MV-4-11 (cell line): ENCODE measurements at regions not wholly inside any gene's neighbourhood (a gene's known extent, or its start where the extent isn't known, plus 50 kb on each side); places are given as distances from the start of the nearest gene placed in this dataset.
"Not testable (repeated sequence)": the region's sequence is repeated elsewhere in the genome, so short reads cannot be mapped to it uniquely, and the experiment has no call there.

Experiments used
- DNase-seq: peaks from one replicate; lab custom pipeline; 2025; lab: John Stamatoyannopoulos, UW

GRCh38 chr2:176969642-176970359 lies 242.8 kb upstream of the HNRNPA3 start:
- no peak for DNase-seq

- no peak for DNase-seq
Observed at GRCh38 chr2:176976736-176977685, 235.6 kb upstream of the HNRNPA3 start.

GRCh38 chr2:176978921-176979320 lies 233.7 kb upstream of the HNRNPA3 start:
- no peak for DNase-seq

- no peak for DNase-seq
Observed at GRCh38 chr2:176979981-176980710, 232.4 kb upstream of the HNRNPA3 start.

- no peak for DNase-seq
Observed at GRCh38 chr2:176984987-176985386, 227.6 kb upstream of the HNRNPA3 start.

GRCh38 chr2:176985871-176986270 lies 226.7 kb upstream of the HNRNPA3 start:
- no peak for DNase-seq

- DNase-seq = no peak
Observed at GRCh38 chr2:176986487-176986886, 226.1 kb upstream of the HNRNPA3 start.

- DNase-seq = no peak
Observed at GRCh38 chr2:176991411-176991810, 221.2 kb upstream of the HNRNPA3 start.

- no peak for DNase-seq
Observed at GRCh38 chr2:176997074-176997791, 215.4 kb upstream of the HNRNPA3 start.

GRCh38 chr2:176997792-176998169 lies 214.8 kb upstream of the HNRNPA3 start:
- no peak for DNase-seq

GRCh38 chr2:176999301-176999700 lies 213.3 kb upstream of the HNRNPA3 start:
- DNase-seq = no peak

GRCh38 chr2:177000061-177000714 lies 212.4 kb upstream of the HNRNPA3 start:
- no peak for DNase-seq

- no peak for DNase-seq
Observed at GRCh38 chr2:177000715-177001072, 211.9 kb upstream of the HNRNPA3 start.

- no peak for DNase-seq
Observed at GRCh38 chr2:177001334-177001733, 211.3 kb upstream of the HNRNPA3 start.

GRCh38 chr2:177002983-177003382 lies 209.6 kb upstream of the HNRNPA3 start:
- no peak for DNase-seq

GRCh38 chr2:177007726-177008125 lies 204.9 kb upstream of the HNRNPA3 start:
- DNase-seq = not testable (repeated sequence)

GRCh38 chr2:177008662-177009061 lies 203.9 kb upstream of the HNRNPA3 start:
- not testable (repeated sequence) for DNase-seq

GRCh38 chr2:177010146-177010545 lies 202.4 kb upstream of the HNRNPA3 start:
- DNase-seq = no peak

- DNase-seq = no peak
Observed at GRCh38 chr2:177010861-177011260, 201.7 kb upstream of the HNRNPA3 start.

- DNase-seq = no peak
Observed at GRCh38 chr2:177014946-177015345, 197.6 kb upstream of the HNRNPA3 start.

GRCh38 chr2:177015356-177015923 lies 197.2 kb upstream of the HNRNPA3 start:
- no peak for DNase-seq
